ENCODE measurements at regions not wholly inside any gene's neighbourhood (a gene's known extent, or its start where the extent isn't known, plus 50 kb on each side); places are given as distances from the start of the nearest gene placed in this dataset.

DNA sequence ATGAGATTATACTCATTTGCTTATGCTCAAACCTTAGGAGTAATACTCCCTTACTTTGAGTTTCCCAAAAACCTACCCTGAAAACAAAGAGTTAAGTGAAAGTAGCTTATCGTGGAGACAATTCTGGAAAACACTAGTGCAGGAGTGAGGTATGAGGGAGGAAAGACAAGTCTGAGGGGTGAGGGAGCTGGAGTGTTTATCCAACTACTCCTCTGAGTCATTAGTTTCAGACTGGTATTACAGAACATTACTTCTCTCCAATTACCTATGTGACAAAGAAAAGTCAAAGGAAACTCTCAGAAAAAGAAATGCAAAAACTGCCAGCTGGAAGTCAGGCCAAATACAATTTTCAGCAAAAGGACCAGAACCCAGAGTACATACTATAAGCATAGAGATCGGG is 171.1 kb upstream of the SPTLC3 start:
- no peak for TF ChIP-seq CTCF (IDR thresholded peaks at IDR 0.05; ENCODE audit: insufficient read depth, low read length)
- TF ChIP-seq, protein P1, sequence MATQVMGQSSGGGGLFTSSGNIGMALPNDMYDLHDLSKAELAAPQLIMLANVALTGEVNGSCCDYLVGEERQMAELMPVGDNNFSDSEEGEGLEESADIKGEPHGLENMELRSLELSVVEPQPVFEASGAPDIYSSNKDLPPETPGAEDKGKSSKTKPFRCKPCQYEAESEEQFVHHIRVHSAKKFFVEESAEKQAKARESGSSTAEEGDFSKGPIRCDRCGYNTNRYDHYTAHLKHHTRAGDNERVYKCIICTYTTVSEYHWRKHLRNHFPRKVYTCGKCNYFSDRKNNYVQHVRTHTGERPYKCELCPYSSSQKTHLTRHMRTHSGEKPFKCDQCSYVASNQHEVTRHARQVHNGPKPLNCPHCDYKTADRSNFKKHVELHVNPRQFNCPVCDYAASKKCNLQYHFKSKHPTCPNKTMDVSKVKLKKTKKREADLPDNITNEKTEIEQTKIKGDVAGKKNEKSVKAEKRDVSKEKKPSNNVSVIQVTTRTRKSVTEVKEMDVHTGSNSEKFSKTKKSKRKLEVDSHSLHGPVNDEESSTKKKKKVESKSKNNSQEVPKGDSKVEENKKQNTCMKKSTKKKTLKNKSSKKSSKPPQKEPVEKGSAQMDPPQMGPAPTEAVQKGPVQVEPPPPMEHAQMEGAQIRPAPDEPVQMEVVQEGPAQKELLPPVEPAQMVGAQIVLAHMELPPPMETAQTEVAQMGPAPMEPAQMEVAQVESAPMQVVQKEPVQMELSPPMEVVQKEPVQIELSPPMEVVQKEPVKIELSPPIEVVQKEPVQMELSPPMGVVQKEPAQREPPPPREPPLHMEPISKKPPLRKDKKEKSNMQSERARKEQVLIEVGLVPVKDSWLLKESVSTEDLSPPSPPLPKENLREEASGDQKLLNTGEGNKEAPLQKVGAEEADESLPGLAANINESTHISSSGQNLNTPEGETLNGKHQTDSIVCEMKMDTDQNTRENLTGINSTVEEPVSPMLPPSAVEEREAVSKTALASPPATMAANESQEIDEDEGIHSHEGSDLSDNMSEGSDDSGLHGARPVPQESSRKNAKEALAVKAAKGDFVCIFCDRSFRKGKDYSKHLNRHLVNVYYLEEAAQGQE (IDR thresholded peaks at IDR 0.05; ENCODE audit: insufficient replicate concordance, low read depth), result no peak
- no peak for TF ChIP-seq POLR2AphosphoS5 (IDR thresholded peaks at IDR 0.05; ENCODE audit: low read depth)
- no peak for TF ChIP-seq GABPA (IDR thresholded peaks at IDR 0.05; ENCODE audit: low read depth)
- no peak for TF ChIP-seq SPI1 (IDR thresholded peaks at IDR 0.05; ENCODE audit: borderline replicate concordance, low read depth)

Measured in HL-60 (cell line).